ENCODE measurements at regions not wholly inside any gene's neighbourhood (a gene's known extent, or its start where the extent isn't known, plus 50 kb on each side); places are given as distances from the start of the nearest gene placed in this dataset.

DNA sequence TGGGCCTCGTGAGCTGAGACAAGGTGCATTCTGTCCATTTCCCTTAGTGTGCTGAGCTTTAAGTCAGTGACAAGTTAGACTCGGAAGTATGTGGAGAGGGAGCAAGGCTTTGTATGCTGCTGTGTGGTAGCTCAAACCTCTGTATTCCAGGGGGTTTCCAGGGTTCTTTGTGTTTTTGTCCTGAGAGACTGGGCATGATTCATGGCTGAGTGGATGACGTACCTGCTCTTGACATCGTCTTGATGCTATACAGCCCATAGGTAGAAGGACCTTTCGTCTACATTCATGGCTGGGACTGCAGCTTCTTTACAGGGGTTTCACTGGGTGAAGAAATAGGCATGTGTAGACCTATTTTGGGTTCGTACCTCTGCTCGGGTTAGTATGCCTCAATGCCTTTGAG lies 162.7 kb upstream of the WDR1 start:
- no peak for DNase-seq
- POLR2A ChIA-PET: no interaction called here
- Mint-ChIP-seq H3K4me1 (no peaks in the 10 kb centered on the region), H3K4me3 (no peak overlapping the region), H3K9me3 (ENCODE audit: insufficient read depth) (no peaks in the 10 kb centered on the region), H3K27me3 (peaks cover 11% of the 10 kb centered on the region), H3K27ac (no peak overlapping the region)
- peaks cover 0 to 4% (median 1%) of the 10 kb centered on the region in 4 experiments for H3K27me3 ChIP-seq (replicated peaks in 1 of 4; ENCODE audit: control extremely low read depth in 1 of 4, control insufficient read depth in 3 of 4, insufficient read depth in 4 of 4, low read length in 3 of 4)
- no peak overlapping the region for H2AFZ ChIP-seq (ENCODE audit: insufficient read depth, low read depth, low read length, poor library complexity, severe bottlenecking)
- no peaks in the 10 kb centered on the region for H3K9me3 ChIP-seq (ENCODE audit: control extremely low read depth in 1 of 3, control insufficient read depth in 2 of 3, insufficient read depth in 1 of 3, low read length in 2 of 3)
- no peak overlapping the region for H3K4me3 ChIP-seq (ENCODE audit: control extremely low read depth in 1 of 5, extremely low read depth in 1 of 5, insufficient read depth in 1 of 5, low read depth in 2 of 5, low read length in 4 of 5)
- no peak for ATAC-seq (ENCODE audit: low read depth)
- CTCF ChIA-PET: no interaction called here
- H4K20me1 ChIP-seq (ENCODE audit: control insufficient read depth, insufficient read depth, low read length, poor library complexity, severe bottlenecking): no peaks in the 10 kb centered on the region
- intact Hi-C loops (cut with micrococcal nuclease): no loop called here
- no peaks in the 10 kb centered on the region for H3K4me1 ChIP-seq (ENCODE audit: control insufficient read depth in 2 of 2, insufficient read depth in 2 of 2, low read length in 2 of 2)
- no peaks in the 10 kb centered on the region for H3K36me3 ChIP-seq (replicated peaks in 1 of 2; ENCODE audit: control extremely low read depth in 1 of 2, control insufficient read depth in 1 of 2, extremely low read depth in 1 of 2, insufficient read depth in 2 of 2, low read length in 1 of 2)
- TF ChIP-seq, protein P1, sequence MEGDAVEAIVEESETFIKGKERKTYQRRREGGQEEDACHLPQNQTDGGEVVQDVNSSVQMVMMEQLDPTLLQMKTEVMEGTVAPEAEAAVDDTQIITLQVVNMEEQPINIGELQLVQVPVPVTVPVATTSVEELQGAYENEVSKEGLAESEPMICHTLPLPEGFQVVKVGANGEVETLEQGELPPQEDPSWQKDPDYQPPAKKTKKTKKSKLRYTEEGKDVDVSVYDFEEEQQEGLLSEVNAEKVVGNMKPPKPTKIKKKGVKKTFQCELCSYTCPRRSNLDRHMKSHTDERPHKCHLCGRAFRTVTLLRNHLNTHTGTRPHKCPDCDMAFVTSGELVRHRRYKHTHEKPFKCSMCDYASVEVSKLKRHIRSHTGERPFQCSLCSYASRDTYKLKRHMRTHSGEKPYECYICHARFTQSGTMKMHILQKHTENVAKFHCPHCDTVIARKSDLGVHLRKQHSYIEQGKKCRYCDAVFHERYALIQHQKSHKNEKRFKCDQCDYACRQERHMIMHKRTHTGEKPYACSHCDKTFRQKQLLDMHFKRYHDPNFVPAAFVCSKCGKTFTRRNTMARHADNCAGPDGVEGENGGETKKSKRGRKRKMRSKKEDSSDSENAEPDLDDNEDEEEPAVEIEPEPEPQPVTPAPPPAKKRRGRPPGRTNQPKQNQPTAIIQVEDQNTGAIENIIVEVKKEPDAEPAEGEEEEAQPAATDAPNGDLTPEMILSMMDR (IDR thresholded peaks at IDR 0.05): no peak
- no peak for TF ChIP-seq EZH2 (IDR thresholded peaks at IDR 0.05; ENCODE audit: borderline replicate concordance, insufficient read depth, low read depth, low read length, poor library complexity, severe bottlenecking)
- 81% methylated on average over 7 of the region's 7 CpGs for WGBS (ENCODE audit: insufficient coverage)
- H3K4me2 ChIP-seq (replicated peaks; ENCODE audit: low read depth, low read length, poor library complexity, severe bottlenecking): no peak overlapping the region
- H3K79me2 ChIP-seq (ENCODE audit: control insufficient read depth, insufficient read depth, low read length): no peaks in the 10 kb centered on the region
- no peak overlapping the region for H3K27ac ChIP-seq (ENCODE audit: low read length in 2 of 2)
- no peak overlapping the region for H3K9ac ChIP-seq (ENCODE audit: low read length)

DNA sequence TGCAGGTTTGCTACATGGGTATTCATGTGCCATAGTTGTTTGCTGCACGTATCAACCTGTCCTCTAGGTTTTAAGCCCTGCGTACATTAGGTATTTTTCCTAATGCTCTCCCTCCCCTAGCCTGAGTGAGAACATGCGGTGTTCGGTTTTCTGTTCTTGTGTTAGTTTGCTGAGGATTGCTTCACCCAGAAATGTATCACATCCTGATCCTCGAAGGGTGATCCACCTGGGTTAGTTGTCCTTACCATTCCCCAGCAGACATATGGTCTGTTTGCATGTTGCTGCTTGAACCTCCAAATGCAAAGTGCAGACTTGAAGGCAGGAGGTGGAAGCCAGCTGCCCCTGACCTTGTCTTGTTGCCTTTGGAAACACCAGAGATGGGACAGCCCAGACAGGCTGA lies 161.5 kb upstream of the WDR1 start:
- H3K27ac Mint-ChIP-seq: no peak overlapping the region
- 100% methylated on average over 1 of the region's 5 CpGs for WGBS (ENCODE audit: insufficient coverage)
- no peak overlapping the region for H3K4me3 ChIP-seq (ENCODE audit: control extremely low read depth in 1 of 5, extremely low read depth in 1 of 5, insufficient read depth in 1 of 5, low read depth in 2 of 5, low read length in 4 of 5)
- POLR2A ChIA-PET: no interaction called here
- H3K27me3 Mint-ChIP-seq: peaks cover 11% of the 10 kb centered on the region
- no peak overlapping the region for H2AFZ ChIP-seq (ENCODE audit: insufficient read depth, low read depth, low read length, poor library complexity, severe bottlenecking)
- no peaks in the 10 kb centered on the region for H3K79me2 ChIP-seq (ENCODE audit: control insufficient read depth, insufficient read depth, low read length)
- H3K4me1 Mint-ChIP-seq: no peaks in the 10 kb centered on the region
- ATAC-seq (ENCODE audit: low read depth) (no peak), DNase-seq (no peak)
- intact Hi-C loops (cut with micrococcal nuclease): no loop called here
- H3K27ac ChIP-seq (ENCODE audit: low read length in 2 of 2): no peak overlapping the region
- no peak overlapping the region for H3K4me2 ChIP-seq (replicated peaks; ENCODE audit: low read depth, low read length, poor library complexity, severe bottlenecking)
- peaks cover 0 to 4% (median 1%) of the 10 kb centered on the region in 4 experiments for H3K27me3 ChIP-seq (replicated peaks in 1 of 4; ENCODE audit: control extremely low read depth in 1 of 4, control insufficient read depth in 3 of 4, insufficient read depth in 4 of 4, low read length in 3 of 4)
- CTCF ChIA-PET: no interaction called here
- no peaks in the 10 kb centered on the region for H3K9me3 Mint-ChIP-seq (ENCODE audit: insufficient read depth)
- no peaks in the 10 kb centered on the region for H4K20me1 ChIP-seq (ENCODE audit: control insufficient read depth, insufficient read depth, low read length, poor library complexity, severe bottlenecking)
- no peaks in the 10 kb centered on the region for H3K36me3 ChIP-seq (replicated peaks in 1 of 2; ENCODE audit: control extremely low read depth in 1 of 2, control insufficient read depth in 1 of 2, extremely low read depth in 1 of 2, insufficient read depth in 2 of 2, low read length in 1 of 2)
- no peak for TF ChIP-seq EZH2 (IDR thresholded peaks at IDR 0.05; ENCODE audit: borderline replicate concordance, insufficient read depth, low read depth, low read length, poor library complexity, severe bottlenecking)
- TF ChIP-seq, protein P1 (IDR thresholded peaks at IDR 0.05): no peak
- H3K9me3 ChIP-seq (ENCODE audit: control extremely low read depth in 1 of 3, control insufficient read depth in 2 of 3, insufficient read depth in 1 of 3, low read length in 2 of 3): no peaks in the 10 kb centered on the region
- no peaks in the 10 kb centered on the region for H3K4me1 ChIP-seq (ENCODE audit: control insufficient read depth in 2 of 2, insufficient read depth in 2 of 2, low read length in 2 of 2)
- H3K9ac ChIP-seq (ENCODE audit: low read length): no peak overlapping the region
- no peak overlapping the region for H3K4me3 Mint-ChIP-seq

Measured in B cell (primary cell).